Kidney glomerular epithelial cell (primary cell): ENCODE measurements at regions not wholly inside any gene's neighbourhood (a gene's known extent, or its start where the extent isn't known, plus 50 kb on each side); places are given as distances from the start of the nearest gene placed in this dataset.
"Not testable (repeated sequence)": the region's sequence is repeated elsewhere in the genome, so short reads cannot be mapped to it uniquely, and the experiment has no call there.

ENCODE experiments used
- DNase-seq: peaks from one replicate; lab custom pipeline; 2025; lab: John Stamatoyannopoulos, UW

GRCh38 chr12:19625551-19625950 is 186.3 kb downstream of the AEBP2 start:
- not testable (repeated sequence) for DNase-seq

GRCh38 chr12:19627719-19628118 is 188.4 kb downstream of the AEBP2 start:
- no peak for DNase-seq

- DNase-seq, result no peak
Observed at GRCh38 chr12:19630536-19630935, 191.2 kb downstream of the AEBP2 start.

GRCh38 chr12:19633194-19633593 is 193.9 kb downstream of the AEBP2 start:
- no peak for DNase-seq

- no peak for DNase-seq
Observed at GRCh38 chr12:19633641-19634040, 194.3 kb downstream of the AEBP2 start.

- DNase-seq, result no peak
Observed at GRCh38 chr12:19639781-19640415, 200.6 kb downstream of the AEBP2 start.

- DNase-seq, result no peak
Observed at GRCh38 chr12:19641235-19642080, 202.2 kb downstream of the AEBP2 start.

GRCh38 chr12:19642345-19642744 is 203.1 kb downstream of the AEBP2 start:
- no peak for DNase-seq

GRCh38 chr12:19643635-19644034 is 204.3 kb downstream of the AEBP2 start:
- peak; percentile 17 for DNase-seq

GRCh38 chr12:19644571-19644970 is 205.3 kb downstream of the AEBP2 start:
- DNase-seq, result no peak

GRCh38 chr12:19645823-19646222 is 206.5 kb downstream of the AEBP2 start:
- no peak for DNase-seq

GRCh38 chr12:19646599-19646998 is 207.3 kb downstream of the AEBP2 start:
- no peak for DNase-seq

GRCh38 chr12:19647806-19648556 is 208.7 kb downstream of the AEBP2 start:
- DNase-seq, result no peak

GRCh38 chr12:19648591-19648990 is 209.3 kb downstream of the AEBP2 start:
- DNase-seq, result no peak

GRCh38 chr12:19652386-19652785 is 213.1 kb downstream of the AEBP2 start:
- no peak for DNase-seq

- no peak for DNase-seq
Observed at GRCh38 chr12:19654650-19655376, 215.5 kb downstream of the AEBP2 start.

GRCh38 chr12:19657118-19657731 is 217.9 kb downstream of the AEBP2 start:
- no peak for DNase-seq

GRCh38 chr12:19657732-19658130 is 218.4 kb downstream of the AEBP2 start:
- DNase-seq, result no peak

GRCh38 chr12:19659086-19659485 is 219.8 kb downstream of the AEBP2 start:
- DNase-seq, result no peak

- no peak for DNase-seq
Observed at GRCh38 chr12:19659501-19659900, 220.2 kb downstream of the AEBP2 start.

GRCh38 chr12:19665121-19665900 is 226.0 kb downstream of the AEBP2 start:
- no peak for DNase-seq
